A549 (cell line): ENCODE measurements at regions not wholly inside any gene's neighbourhood (a gene's known extent, or its start where the extent isn't known, plus 50 kb on each side); places are given as distances from the start of the nearest gene placed in this dataset.

ENCODE experiments used
- EP300 ChIP-seq, 2 experiments: fragments of >200 bp; sonication (Bioruptor Twin); formaldehyde crosslinking; IDR thresholded peaks; 2 replicates in 1 of 2; 3 replicates in 1 of 2; pipeline ENCODE4 v1.6.1; 2016 to 2017
- FOSL2 ChIP-seq, 2 experiments: fragments of 450-650 bp in 1 of 2; fragments of >200 bp in 1 of 2; sonication (Bioruptor Twin) in 1 of 2; formaldehyde crosslinking; IDR thresholded peaks; 2 replicates each; pipeline versions ENCODE4 v1.5.0 to v1.6.1; 2016 to 2020; ENCODE audit warnings: mild to moderate bottlenecking in 1 of 2, moderate library complexity in 1 of 2
- POLR2A ChIP-seq: IDR thresholded peaks from 2 replicates; pipeline ENCODE4 v1.6.1; 2012; ENCODE audit warnings: mild to moderate bottlenecking, low read length
- RAD21 ChIP-seq, 2 experiments: fragments of >200 bp in 1 of 2; sonication (Bioruptor Twin) in 1 of 2; formaldehyde crosslinking in 1 of 2; IDR thresholded peaks in 1 of 2; conservative IDR thresholded peaks in 1 of 2; 2 replicates in 1 of 2; 3 replicates in 1 of 2; pipeline ENCODE4 v1.6.1; 2012 to 2018; ENCODE audit warnings: inconsistent platforms in 1 of 2
- RCOR1 ChIP-seq: fragments of 150-350 bp; IDR thresholded peaks from 2 replicates; pipeline ENCODE4 v1.6.1; 2014; ENCODE audit warnings: antibody characterized with exemption, low read length, low read depth
- TF ChIP-seq, protein P1 (sequence below): fragments of >200 bp; sonication (Bioruptor Twin); formaldehyde crosslinking; IDR thresholded peaks from 3 replicates; pipeline ENCODE4 v1.5.1; 2016
- TF ChIP-seq, protein P2 (sequence below): fragments of 450-650 bp; IDR thresholded peaks from 2 replicates; pipeline ENCODE4 v1.6.1; 2014; ENCODE audit warnings: antibody characterized with exemption
- TF ChIP-seq, protein P3 (sequence below): fragments of 200-600 bp; sonication (generic); IDR thresholded peaks from 2 replicates; pipeline ENCODE4 v1.6.1; 2016; ENCODE audit warnings: antibody characterized with exemption, mild to moderate bottlenecking, moderate library complexity
- TF ChIP-seq, protein P4 (sequence below): fragments of >200 bp; sonication (Bioruptor Twin); formaldehyde crosslinking; IDR thresholded peaks from 3 replicates; pipeline ENCODE4 v1.6.1; 2016

DNA sequence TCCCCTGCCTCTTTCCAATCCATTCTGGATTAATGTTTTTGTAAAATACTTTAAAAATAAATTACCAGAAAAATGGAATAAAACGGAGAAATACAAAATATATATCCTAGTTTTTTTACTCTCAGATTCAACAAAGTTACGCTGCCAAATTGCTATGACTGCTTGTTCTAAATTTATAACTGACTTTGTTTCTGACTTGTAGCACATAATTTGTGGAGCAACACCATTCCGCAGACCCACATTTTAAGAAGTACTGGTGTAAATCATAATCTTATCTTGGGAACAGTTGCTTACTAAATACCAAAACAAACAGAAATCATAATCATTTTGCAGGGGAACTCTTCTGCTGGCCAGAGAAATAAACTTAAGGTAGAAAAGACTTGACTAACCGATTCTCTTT is 339.4 kb upstream of the CBLB start:
- TF ChIP-seq, protein P1, sequence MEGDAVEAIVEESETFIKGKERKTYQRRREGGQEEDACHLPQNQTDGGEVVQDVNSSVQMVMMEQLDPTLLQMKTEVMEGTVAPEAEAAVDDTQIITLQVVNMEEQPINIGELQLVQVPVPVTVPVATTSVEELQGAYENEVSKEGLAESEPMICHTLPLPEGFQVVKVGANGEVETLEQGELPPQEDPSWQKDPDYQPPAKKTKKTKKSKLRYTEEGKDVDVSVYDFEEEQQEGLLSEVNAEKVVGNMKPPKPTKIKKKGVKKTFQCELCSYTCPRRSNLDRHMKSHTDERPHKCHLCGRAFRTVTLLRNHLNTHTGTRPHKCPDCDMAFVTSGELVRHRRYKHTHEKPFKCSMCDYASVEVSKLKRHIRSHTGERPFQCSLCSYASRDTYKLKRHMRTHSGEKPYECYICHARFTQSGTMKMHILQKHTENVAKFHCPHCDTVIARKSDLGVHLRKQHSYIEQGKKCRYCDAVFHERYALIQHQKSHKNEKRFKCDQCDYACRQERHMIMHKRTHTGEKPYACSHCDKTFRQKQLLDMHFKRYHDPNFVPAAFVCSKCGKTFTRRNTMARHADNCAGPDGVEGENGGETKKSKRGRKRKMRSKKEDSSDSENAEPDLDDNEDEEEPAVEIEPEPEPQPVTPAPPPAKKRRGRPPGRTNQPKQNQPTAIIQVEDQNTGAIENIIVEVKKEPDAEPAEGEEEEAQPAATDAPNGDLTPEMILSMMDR = no peak
- TF ChIP-seq POLR2A (no peak), FOSL2 (IDR thresholded peaks at IDR 0.05) (no peak), FOSL2 (CRISPR knock-in tag; IDR thresholded peaks at IDR 0.05) (no peak), EP300 (IDR thresholded peaks at IDR 0.05) (no peak), RCOR1 (no peak), RAD21 (conservative IDR thresholded peaks at IDR 0.05 in 1 of 2, IDR thresholded peaks at IDR 0.05 in 1 of 2) (no peak)
- TF ChIP-seq, protein P2, sequence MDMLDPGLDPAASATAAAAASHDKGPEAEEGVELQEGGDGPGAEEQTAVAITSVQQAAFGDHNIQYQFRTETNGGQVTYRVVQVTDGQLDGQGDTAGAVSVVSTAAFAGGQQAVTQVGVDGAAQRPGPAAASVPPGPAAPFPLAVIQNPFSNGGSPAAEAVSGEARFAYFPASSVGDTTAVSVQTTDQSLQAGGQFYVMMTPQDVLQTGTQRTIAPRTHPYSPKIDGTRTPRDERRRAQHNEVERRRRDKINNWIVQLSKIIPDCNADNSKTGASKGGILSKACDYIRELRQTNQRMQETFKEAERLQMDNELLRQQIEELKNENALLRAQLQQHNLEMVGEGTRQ = no peak
- TF ChIP-seq, protein P3, sequence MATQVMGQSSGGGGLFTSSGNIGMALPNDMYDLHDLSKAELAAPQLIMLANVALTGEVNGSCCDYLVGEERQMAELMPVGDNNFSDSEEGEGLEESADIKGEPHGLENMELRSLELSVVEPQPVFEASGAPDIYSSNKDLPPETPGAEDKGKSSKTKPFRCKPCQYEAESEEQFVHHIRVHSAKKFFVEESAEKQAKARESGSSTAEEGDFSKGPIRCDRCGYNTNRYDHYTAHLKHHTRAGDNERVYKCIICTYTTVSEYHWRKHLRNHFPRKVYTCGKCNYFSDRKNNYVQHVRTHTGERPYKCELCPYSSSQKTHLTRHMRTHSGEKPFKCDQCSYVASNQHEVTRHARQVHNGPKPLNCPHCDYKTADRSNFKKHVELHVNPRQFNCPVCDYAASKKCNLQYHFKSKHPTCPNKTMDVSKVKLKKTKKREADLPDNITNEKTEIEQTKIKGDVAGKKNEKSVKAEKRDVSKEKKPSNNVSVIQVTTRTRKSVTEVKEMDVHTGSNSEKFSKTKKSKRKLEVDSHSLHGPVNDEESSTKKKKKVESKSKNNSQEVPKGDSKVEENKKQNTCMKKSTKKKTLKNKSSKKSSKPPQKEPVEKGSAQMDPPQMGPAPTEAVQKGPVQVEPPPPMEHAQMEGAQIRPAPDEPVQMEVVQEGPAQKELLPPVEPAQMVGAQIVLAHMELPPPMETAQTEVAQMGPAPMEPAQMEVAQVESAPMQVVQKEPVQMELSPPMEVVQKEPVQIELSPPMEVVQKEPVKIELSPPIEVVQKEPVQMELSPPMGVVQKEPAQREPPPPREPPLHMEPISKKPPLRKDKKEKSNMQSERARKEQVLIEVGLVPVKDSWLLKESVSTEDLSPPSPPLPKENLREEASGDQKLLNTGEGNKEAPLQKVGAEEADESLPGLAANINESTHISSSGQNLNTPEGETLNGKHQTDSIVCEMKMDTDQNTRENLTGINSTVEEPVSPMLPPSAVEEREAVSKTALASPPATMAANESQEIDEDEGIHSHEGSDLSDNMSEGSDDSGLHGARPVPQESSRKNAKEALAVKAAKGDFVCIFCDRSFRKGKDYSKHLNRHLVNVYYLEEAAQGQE = no peak
- TF ChIP-seq, protein P4, sequence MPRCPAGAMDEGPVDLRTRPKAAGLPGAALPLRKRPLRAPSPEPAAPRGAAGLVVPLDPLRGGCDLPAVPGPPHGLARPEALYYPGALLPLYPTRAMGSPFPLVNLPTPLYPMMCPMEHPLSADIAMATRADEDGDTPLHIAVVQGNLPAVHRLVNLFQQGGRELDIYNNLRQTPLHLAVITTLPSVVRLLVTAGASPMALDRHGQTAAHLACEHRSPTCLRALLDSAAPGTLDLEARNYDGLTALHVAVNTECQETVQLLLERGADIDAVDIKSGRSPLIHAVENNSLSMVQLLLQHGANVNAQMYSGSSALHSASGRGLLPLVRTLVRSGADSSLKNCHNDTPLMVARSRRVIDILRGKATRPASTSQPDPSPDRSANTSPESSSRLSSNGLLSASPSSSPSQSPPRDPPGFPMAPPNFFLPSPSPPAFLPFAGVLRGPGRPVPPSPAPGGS = no peak
